ENCODE measurements at regions not wholly inside any gene's neighbourhood (a gene's known extent, or its start where the extent isn't known, plus 50 kb on each side); places are given as distances from the start of the nearest gene placed in this dataset.
"Not testable (repeated sequence)": the region's sequence is repeated elsewhere in the genome, so short reads cannot be mapped to it uniquely, and the experiment has no call there.

DNA sequence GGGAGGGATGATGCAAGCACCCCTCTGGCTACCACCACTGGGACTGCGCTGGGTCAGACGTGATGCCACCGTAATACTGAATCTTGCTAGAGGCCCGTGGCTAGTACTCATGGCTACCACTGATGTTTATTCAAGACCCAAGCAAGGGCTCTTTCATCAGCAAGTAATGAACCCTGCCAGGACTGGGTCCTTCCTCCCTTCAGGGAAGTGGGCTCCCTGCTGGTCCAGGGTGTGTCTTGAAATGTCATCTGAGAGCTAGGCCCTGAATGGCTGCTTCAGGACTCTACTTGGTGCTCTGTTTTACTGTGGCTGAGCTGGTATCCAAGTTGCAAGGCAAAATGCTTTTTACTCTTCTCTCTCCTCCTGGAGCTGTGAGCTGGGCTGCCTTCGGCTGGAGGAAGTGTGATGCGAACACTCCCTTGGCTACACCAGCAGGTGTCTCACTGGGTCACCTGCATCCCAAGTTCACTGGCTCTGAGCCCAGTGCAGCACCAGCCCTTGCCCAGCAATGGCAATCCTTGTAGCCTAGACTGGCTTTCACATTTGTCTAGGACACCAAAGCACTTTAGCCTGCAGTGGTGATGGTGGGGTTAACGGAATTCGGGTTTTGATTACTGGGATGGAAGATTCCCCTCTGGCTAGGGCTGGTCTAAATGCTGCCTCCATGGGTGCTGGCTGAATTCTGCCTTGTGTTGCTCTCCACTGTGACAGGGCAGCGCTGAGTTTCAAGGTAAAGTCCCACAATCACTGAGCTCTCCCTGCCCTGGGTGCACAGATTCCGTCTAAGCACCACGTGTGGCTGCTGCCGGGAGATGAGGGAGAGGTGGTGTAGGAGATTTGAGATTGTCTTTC is 98.6 kb downstream of the USP22 start:
- ATAC-seq (no peak), DNase-seq (no peak)
- Mint-ChIP-seq H3K27ac (peak overlapping the region; percentile 47), H3K4me3 (no peak overlapping the region), H3K27me3 (peaks cover 37% of the 10 kb centered on the region), H3K36me3 (ENCODE audit: low read depth) (peaks cover 3% of the 10 kb centered on the region), H3K4me1 (peaks cover 2% of the 10 kb centered on the region)
- no peaks in the 10 kb centered on the region for H3K9me3 ChIP-seq (ENCODE audit: control insufficient read depth, low read length, poor library complexity, severe bottlenecking)

DNA sequence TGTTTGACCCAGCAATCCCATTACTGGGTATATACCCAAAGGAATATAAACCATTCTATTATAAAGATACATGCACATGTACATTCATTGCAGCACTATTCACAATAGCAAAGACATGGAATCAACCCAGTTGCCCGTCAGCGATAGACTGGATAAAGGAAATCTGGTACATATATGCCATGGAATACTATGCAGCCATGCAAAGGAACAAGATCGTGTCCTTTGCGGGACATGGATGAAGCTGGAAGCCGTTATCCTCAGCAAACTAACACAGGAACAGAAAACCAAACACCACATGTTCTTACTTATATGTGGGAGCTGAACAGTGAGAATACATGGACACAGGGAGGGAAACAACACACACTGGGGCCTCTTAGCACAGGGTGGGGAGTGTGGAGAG is 95.1 kb downstream of the USP22 start:
- H3K4me1 Mint-ChIP-seq; DNase-seq; H3K36me3 Mint-ChIP-seq (ENCODE audit: low read depth); H3K27ac Mint-ChIP-seq; H3K4me3 Mint-ChIP-seq; H3K9me3 ChIP-seq (ENCODE audit: control insufficient read depth, low read length, poor library complexity, severe bottlenecking); ATAC-seq: not testable (repeated sequence)
- H3K27me3 Mint-ChIP-seq, result peaks cover 52% of the 10 kb centered on the region

DNA sequence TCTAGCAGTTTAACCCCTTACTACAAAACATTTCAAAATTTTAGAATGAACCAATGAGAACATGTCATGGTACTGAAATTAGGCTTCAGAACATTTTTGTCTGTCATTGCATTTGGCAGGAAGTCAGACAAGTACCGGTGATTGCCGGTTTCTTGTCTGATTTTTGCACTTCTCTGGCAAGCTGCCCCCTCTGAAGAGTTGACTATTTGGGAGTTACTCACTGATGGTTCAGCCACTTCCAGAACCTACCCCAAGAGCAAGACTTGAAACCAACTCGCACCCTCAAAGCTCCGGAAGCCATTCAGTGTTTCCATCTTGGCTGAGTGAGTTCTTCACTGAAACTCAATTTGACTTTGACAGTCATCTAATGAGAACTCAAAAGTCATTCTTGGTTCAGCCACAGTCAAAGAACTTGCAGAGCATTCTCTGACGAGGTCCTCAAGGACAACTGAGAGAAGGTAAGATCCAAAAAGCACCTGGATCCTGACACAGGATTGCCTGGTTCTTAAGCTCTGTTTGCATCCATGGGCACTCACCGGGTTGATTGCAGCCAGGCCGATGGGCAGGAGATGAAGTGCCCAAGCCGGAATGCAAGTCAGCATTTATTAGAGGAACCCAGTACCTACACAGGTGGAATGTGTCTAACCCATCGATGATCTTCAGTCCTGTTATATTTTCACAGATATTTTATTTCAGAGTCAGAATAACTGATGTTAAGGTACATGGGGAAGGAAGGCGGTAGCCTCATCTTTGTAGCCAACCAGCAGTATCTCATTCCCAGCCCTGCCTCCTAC is 93.6 kb downstream of the USP22 start:
- no peaks in the 10 kb centered on the region for H3K4me1 Mint-ChIP-seq
- no peak overlapping the region for H3K27ac Mint-ChIP-seq
- no peak overlapping the region for H3K4me3 Mint-ChIP-seq
- no peaks in the 10 kb centered on the region for H3K9me3 ChIP-seq (ENCODE audit: control insufficient read depth, low read length, poor library complexity, severe bottlenecking)
- DNase-seq (no peak), ATAC-seq (no peak)
- peaks cover 3% of the 10 kb centered on the region for H3K36me3 Mint-ChIP-seq (ENCODE audit: low read depth)
- H3K27me3 Mint-ChIP-seq, result peaks cover 61% of the 10 kb centered on the region

Measured in T-helper 17 cell (primary cell).